PC-3 (cell line): ENCODE measurements at regions not wholly inside any gene's neighbourhood (a gene's known extent, or its start where the extent isn't known, plus 50 kb on each side); places are given as distances from the start of the nearest gene placed in this dataset.

Experiments used
- ATAC-seq: fragments of 200-7000 bp; cut with Tn5 transposase; 2 replicates; pipeline ENCODE4 v1.9.1; 2020; ENCODE audit warnings: mild to moderate bottlenecking, moderate library complexity
- BruUV-seq: library from RNA; stranded (reverse); fragments of 400-500 nt; replicated peaks from 2 replicates; lab custom pipeline; 2021; lab: Mats Ljungman, UMichigan
- CTCF ChIA-PET: fragments of 300-600 bp; sonication (Branson Sonifier 250); formaldehyde crosslinking; loops from one replicate; lab custom pipeline; 2022; ENCODE audit warnings: antibody characterized with exemption; lab: Charles Lee
- POLR2A ChIA-PET: fragments of 300-600 bp; sonication (Branson Sonifier 250); formaldehyde crosslinking; loops from one replicate; lab custom pipeline; 2022; ENCODE audit warnings: antibody characterized with exemption; ENCODE audit not compliant: unreplicated experiment; lab: Charles Lee
- DNase-seq: peaks from one replicate; pipeline ENCODE4 v3.0.0-alpha.2; 2015
- H2AFZ ChIP-seq: fragments of 300-600 bp; sonication (generic); 2 replicates; pipeline ENCODE4 v1.6.0; 2016; ENCODE audit warnings: antibody characterized with exemption, low read length
- H3F3A ChIP-seq: fragments of 300-600 bp; sonication (generic); one replicate; pipeline ENCODE4 v1.6.0; 2017; ENCODE audit warnings: antibody characterized with exemption, low read length, control low read depth, mild to moderate bottlenecking; ENCODE audit not compliant: unreplicated experiment
- H3K27ac ChIP-seq: fragments of 300-600 bp; sonication (generic); 2 replicates; pipeline ENCODE4 v1.5.1; 2016; ENCODE audit warnings: mild to moderate bottlenecking, low read length
- H3K27me3 ChIP-seq: fragments of 300-600 bp; sonication (generic); 2 replicates; pipeline ENCODE4 v1.6.1; 2016; ENCODE audit warnings: low read length, mixed read lengths
- H3K36me3 ChIP-seq: fragments of 300-600 bp; sonication (generic); 2 replicates; pipeline ENCODE4 v1.6.1; 2016; ENCODE audit warnings: low read depth, mixed run types, low read length, mixed read lengths
- H3K4me1 ChIP-seq: fragments of 300-600 bp; sonication (generic); 2 replicates; pipeline ENCODE4 v1.5.1; 2016; ENCODE audit warnings: low read length; ENCODE audit not compliant: insufficient read depth
- H3K4me2 ChIP-seq: fragments of 300-600 bp; sonication (generic); 2 replicates; pipeline ENCODE4 v1.6.0; 2016; ENCODE audit warnings: low read length
- H3K4me3 ChIP-seq: fragments of 300-600 bp; sonication (generic); 2 replicates; pipeline ENCODE4 v1.5.1; 2016; ENCODE audit warnings: mild to moderate bottlenecking, low read length, mixed read lengths
- H3K79me2 ChIP-seq: fragments of 300-600 bp; sonication (generic); 2 replicates; pipeline ENCODE4 v1.6.1; 2017; ENCODE audit warnings: low read length, mixed read lengths
- H3K9ac ChIP-seq: fragments of 300-600 bp; sonication (generic); 2 replicates; pipeline ENCODE4 v1.6.0; 2016; ENCODE audit warnings: mild to moderate bottlenecking, low read length
- H3K9me2 ChIP-seq: fragments of 300-600 bp; sonication (generic); replicated peaks from 2 replicates; pipeline ENCODE4 v1.6.1; 2016; ENCODE audit warnings: mixed run types, low read length, mixed read lengths
- H3K9me3 ChIP-seq: fragments of 300-600 bp; sonication (generic); 2 replicates; pipeline ENCODE4 v1.6.1; 2016; ENCODE audit warnings: low read length, mixed read lengths
- H4K20me1 ChIP-seq: fragments of 300-600 bp; sonication (generic); 2 replicates; pipeline ENCODE4 v1.6.1; 2016; ENCODE audit warnings: low read length, mixed read lengths
- CTCF ChIP-seq: fragments of 300-600 bp; sonication (generic); conservative IDR thresholded peaks from 2 replicates; pipeline ENCODE4 v1.5.1; 2017; ENCODE audit warnings: antibody characterized with exemption, low read depth, mild to moderate bottlenecking, low read length
- EZH2 ChIP-seq: fragments of 300-600 bp; sonication (generic); IDR thresholded peaks from one replicate; pipeline ENCODE4 v1.6.1; 2017; ENCODE audit warnings: antibody characterized with exemption, mild to moderate bottlenecking, low read length; ENCODE audit not compliant: unreplicated experiment
- EZH2phosphoT487 ChIP-seq: fragments of 300-600 bp; sonication (generic); IDR thresholded peaks from 2 replicates; pipeline ENCODE4 v1.6.1; 2018; ENCODE audit warnings: mild to moderate bottlenecking, antibody characterized with exemption, low read length, borderline replicate concordance
- intact Hi-C: fragments of 100-400 bp; cut with micrococcal nuclease; formaldehyde crosslinking; loops from 2 replicates; pipeline ENCODE4 v1.9.0; 2023

- TF ChIP-seq EZH2phosphoT487 = no peak
- TF ChIP-seq EZH2 = no peak
- TF ChIP-seq CTCF = no peak
- no peak overlapping the region for H3K9ac ChIP-seq
- H3K27ac ChIP-seq = no peak overlapping the region
- H3K4me3 ChIP-seq = no peak overlapping the region
- no peak overlapping the region for H2AFZ ChIP-seq
- ATAC-seq (no peak), DNase-seq (no peak)
- no peaks in the 10 kb centered on the region for H3K27me3 ChIP-seq
- no peaks in the 10 kb centered on the region for H3K9me2 ChIP-seq
- no peaks in the 10 kb centered on the region for H3F3A ChIP-seq
- H4K20me1 ChIP-seq = no peaks in the 10 kb centered on the region
- no TSS peak for BruUV-seq
- no peaks in the 10 kb centered on the region for H3K9me3 ChIP-seq
- ChIA-PET CTCF (no interaction called here), POLR2A (no interaction called here)
- intact Hi-C loops = no loop called here
- no peaks in the 10 kb centered on the region for H3K36me3 ChIP-seq
- no peaks in the 10 kb centered on the region for H3K4me1 ChIP-seq
- no peak overlapping the region for H3K4me2 ChIP-seq
- H3K79me2 ChIP-seq = no peaks in the 10 kb centered on the region
These were observed 1154.0 kb upstream of the FANCL start for GRCh38 chr2:59395119-59395518.

GRCh38 chr2:59391896-59392295 is 1150.8 kb upstream of the FANCL start:
- H3K36me3 ChIP-seq = no peaks in the 10 kb centered on the region
- H2AFZ ChIP-seq = no peak overlapping the region
- no peak overlapping the region for H3K9ac ChIP-seq
- CTCF ChIA-PET = no interaction called here
- intact Hi-C loops = no loop called here
- no peaks in the 10 kb centered on the region for H3K9me2 ChIP-seq
- DNase-seq (no peak), ATAC-seq (no peak)
- no peak overlapping the region for H3K4me2 ChIP-seq
- TF ChIP-seq EZH2phosphoT487 = no peak
- no peak overlapping the region for H3K27ac ChIP-seq
- no peaks in the 10 kb centered on the region for H3K79me2 ChIP-seq
- H4K20me1 ChIP-seq = no peaks in the 10 kb centered on the region
- no peaks in the 10 kb centered on the region for H3K4me1 ChIP-seq
- no peaks in the 10 kb centered on the region for H3K9me3 ChIP-seq
- no TSS peak for BruUV-seq
- POLR2A ChIA-PET = no interaction called here
- no peaks in the 10 kb centered on the region for H3K27me3 ChIP-seq
- H3F3A ChIP-seq = no peaks in the 10 kb centered on the region
- H3K4me3 ChIP-seq = no peak overlapping the region

GRCh38 chr2:59390581-59390980 is 1149.5 kb upstream of the FANCL start:
- DNase-seq = no peak
- Histone ChIP-seq H3K4me3 (no peak overlapping the region), H2AFZ (no peak overlapping the region), H3K9me2 (no peaks in the 10 kb centered on the region), H3K9me3 (no peaks in the 10 kb centered on the region), H3K9ac (no peak overlapping the region), H4K20me1 (no peaks in the 10 kb centered on the region), H3K4me1 (no peaks in the 10 kb centered on the region), H3K4me2 (no peak overlapping the region), H3F3A (no peaks in the 10 kb centered on the region), H3K79me2 (no peaks in the 10 kb centered on the region), H3K27me3 (peaks cover 3% of the 10 kb centered on the region; the same call in 1 of the 2 replicates), H3K36me3 (no peaks in the 10 kb centered on the region), H3K27ac (no peak overlapping the region)
- CTCF ChIA-PET = no interaction called here
- intact Hi-C loops = no loop called here
- ATAC-seq = no peak
- TF ChIP-seq EZH2phosphoT487 = no peak
- no peak for TF ChIP-seq EZH2
- no peak for TF ChIP-seq CTCF
- BruUV-seq = no TSS peak
- POLR2A ChIA-PET = no interaction called here
